IMR-90 (cell line): ENCODE measurements at regions not wholly inside any gene's neighbourhood (a gene's known extent, or its start where the extent isn't known, plus 50 kb on each side); places are given as distances from the start of the nearest gene placed in this dataset.

Experiments
- ATAC-seq: fragments of 200-7000 bp; cut with Tn5 transposase; 2 replicates; pipeline ENCODE4 v1.9.1; 2020; ENCODE audit warnings: low read depth, mild to moderate bottlenecking, moderate library complexity
- BruUV-seq: library from RNA; stranded (reverse); fragments of 400-500 nt; replicated peaks from 2 replicates; lab custom pipeline; 2021; lab: Mats Ljungman, UMichigan
- CTCF ChIA-PET: fragments of 300-600 bp; formaldehyde crosslinking; extraction: SDS; loops from one replicate; lab custom pipeline; 2021; ENCODE audit warnings: antibody characterized with exemption; lab: Yijun Ruan, JAX
- POLR2A ChIA-PET: fragments of 300-600 bp; sonication (Branson Sonifier 250); formaldehyde crosslinking; loops from one replicate; lab custom pipeline; 2022; ENCODE audit warnings: antibody characterized with exemption; ENCODE audit not compliant: unreplicated experiment; lab: Charles Lee
- DNase-seq: peaks from one replicate; pipeline ENCODE4 v3.0.0; 2013
- H2AFZ ChIP-seq: replicated peaks from 2 replicates; pipeline ENCODE3; 2013; ENCODE audit warnings: low read length, mild to moderate bottlenecking; ENCODE audit not compliant: poor library complexity
- H2AK5ac ChIP-seq: 2 replicates; pipeline ENCODE4 v1.6.1; 2013; ENCODE audit warnings: low read depth, low read length, inconsistent platforms
- H2AK9ac ChIP-seq: replicated peaks from 2 replicates; pipeline ENCODE3; 2013; ENCODE audit warnings: mild to moderate bottlenecking, low read depth, low read length, moderate library complexity; ENCODE audit not compliant: poor library complexity
- H2BK120ac ChIP-seq: 2 replicates; pipeline ENCODE4 v1.6.1; 2013; ENCODE audit warnings: low read depth, low read length, inconsistent platforms
- H2BK15ac ChIP-seq: 3 replicates; pipeline ENCODE4 v1.6.1; 2013; ENCODE audit warnings: low read depth, low read length, inconsistent platforms
- H2BK20ac ChIP-seq: 2 replicates; pipeline ENCODE4 v1.6.1; 2013; ENCODE audit warnings: low read depth, mild to moderate bottlenecking, inconsistent platforms, low read length, moderate library complexity
- H2BK5ac ChIP-seq: 2 replicates; pipeline ENCODE4 v1.6.1; 2013; ENCODE audit warnings: mild to moderate bottlenecking, low read depth, low read length, inconsistent platforms; ENCODE audit not compliant: poor library complexity, severe bottlenecking
- H3K14ac ChIP-seq: replicated peaks from 2 replicates; pipeline ENCODE4 v1.6.1; 2013; ENCODE audit warnings: low read depth, low read length, inconsistent platforms
- H3K18ac ChIP-seq: 2 replicates; pipeline ENCODE4 v1.6.1; 2013; ENCODE audit warnings: low read depth, low read length, control low read depth
- H3K23ac ChIP-seq: 2 replicates; pipeline ENCODE4 v1.6.1; 2013; ENCODE audit warnings: low read depth, low read length, inconsistent platforms
- H3K27ac ChIP-seq: 2 replicates; pipeline ENCODE4 v1.5.1; 2013; ENCODE audit warnings: mild to moderate bottlenecking, control low read depth, low read length; ENCODE audit not compliant: insufficient read depth
- H3K27me3 ChIP-seq: 2 replicates; pipeline ENCODE4 v1.6.1; 2013; ENCODE audit warnings: low read length; ENCODE audit not compliant: control insufficient read depth, insufficient read depth
- H3K36me3 ChIP-seq: 2 replicates; pipeline ENCODE4 v1.6.1; 2013; ENCODE audit warnings: low read length, mixed read lengths; ENCODE audit not compliant: control insufficient read depth, insufficient read depth
- H3K4ac ChIP-seq: 2 replicates; pipeline ENCODE4 v1.6.1; 2013; ENCODE audit warnings: low read depth, low read length, inconsistent platforms
- H3K4me1 ChIP-seq: 2 replicates; pipeline ENCODE4 v1.6.1; 2013; ENCODE audit warnings: low read length, mixed read lengths; ENCODE audit not compliant: control insufficient read depth, insufficient read depth
- H3K4me2 ChIP-seq: 2 replicates; pipeline ENCODE4 v1.6.1; 2013; ENCODE audit warnings: low read depth, mild to moderate bottlenecking, control low read depth, low read length, moderate library complexity
- H3K4me3 ChIP-seq: 2 replicates; pipeline ENCODE4 v1.5.1; 2013; ENCODE audit warnings: low read depth, mild to moderate bottlenecking, control low read depth, low read length, moderate library complexity; ENCODE audit not compliant: insufficient read depth
- H3K56ac ChIP-seq: 2 replicates; pipeline ENCODE4 v1.6.1; 2013; ENCODE audit warnings: low read length, inconsistent platforms; ENCODE audit not compliant: insufficient read depth; ENCODE audit errors: extremely low read depth
- H3K79me1 ChIP-seq, 2 experiments: 2 replicates each; pipeline ENCODE4 v1.6.1; 2013; ENCODE audit warnings: low read length in 2 of 2, inconsistent platforms in 1 of 2, low read depth in 1 of 2
- H3K9ac ChIP-seq: 2 replicates; pipeline ENCODE4 v1.6.1; 2013; ENCODE audit warnings: low read depth, low read length, control low read depth
- H3K9me1 ChIP-seq: 2 replicates; pipeline ENCODE4 v1.6.1; 2013; ENCODE audit warnings: low read length, inconsistent platforms; ENCODE audit not compliant: insufficient read depth
- H3K9me3 ChIP-seq: 2 replicates; pipeline ENCODE4 v1.6.1; 2013; ENCODE audit warnings: low read length; ENCODE audit not compliant: control insufficient read depth, insufficient read depth
- H4K20me1 ChIP-seq: 2 replicates; pipeline ENCODE4 v1.6.1; 2013; ENCODE audit warnings: low read length, inconsistent platforms; ENCODE audit not compliant: insufficient read depth
- H4K5ac ChIP-seq: 2 replicates; pipeline ENCODE4 v1.6.1; 2013; ENCODE audit warnings: mild to moderate bottlenecking, low read depth, low read length, control low read depth
- H4K8ac ChIP-seq, 2 experiments: 2 replicates each; pipeline ENCODE4 v1.6.1; 2013; ENCODE audit warnings: low read depth in 2 of 2, low read length in 2 of 2, control low read depth in 1 of 2, inconsistent platforms in 1 of 2
- H4K91ac ChIP-seq: 2 replicates; pipeline ENCODE4 v1.6.1; 2013; ENCODE audit warnings: low read depth, low read length, inconsistent platforms; ENCODE audit not compliant: insufficient read depth
- BHLHE40 ChIP-seq: fragments of 150-350 bp; IDR thresholded peaks from 2 replicates; pipeline ENCODE4 v1.6.1; 2016; ENCODE audit warnings: mild to moderate bottlenecking, low read depth, low read length
- CEBPB ChIP-seq: IDR thresholded peaks from 2 replicates; pipeline ENCODE4 v1.6.1; 2012; ENCODE audit warnings: low read depth, low read length, improper control_type of control experiment
- CHD1 ChIP-seq: IDR thresholded peaks from 2 replicates; pipeline ENCODE4 v1.6.1; 2012; ENCODE audit warnings: low read depth, low read length, improper control_type of control experiment
- CTCF ChIP-seq: conservative IDR thresholded peaks from 2 replicates; pipeline ENCODE4 v1.5.1; 2012; ENCODE audit warnings: mild to moderate bottlenecking, low read depth, low read length, improper control_type of control experiment
- ELK1 ChIP-seq: fragments of 150-350 bp; IDR thresholded peaks from 2 replicates; pipeline ENCODE4 v1.6.1; 2016; ENCODE audit warnings: low read depth, mild to moderate bottlenecking, low read length, moderate library complexity, borderline replicate concordance
- MAZ ChIP-seq: IDR thresholded peaks from 2 replicates; pipeline ENCODE4 v1.6.1; 2012; ENCODE audit warnings: low read depth, mild to moderate bottlenecking, low read length, improper control_type of control experiment, moderate library complexity, borderline replicate concordance
- MXI1 ChIP-seq: IDR thresholded peaks from 2 replicates; pipeline ENCODE4 v1.6.1; 2012; ENCODE audit warnings: low read depth, mild to moderate bottlenecking, low read length, moderate library complexity, borderline replicate concordance
- NFE2L2 ChIP-seq: fragments of 150-350 bp; IDR thresholded peaks from 2 replicates; pipeline ENCODE4 v1.6.1; 2016; ENCODE audit warnings: low read depth, mild to moderate bottlenecking, low read length
- RAD21 ChIP-seq: IDR thresholded peaks from 2 replicates; pipeline ENCODE4 v1.6.1; 2012; ENCODE audit warnings: low read length, improper control_type of control experiment
- RCOR1 ChIP-seq: IDR thresholded peaks from 2 replicates; pipeline ENCODE4 v1.6.1; 2012; ENCODE audit warnings: mild to moderate bottlenecking, low read length, improper control_type of control experiment; ENCODE audit not compliant: insufficient replicate concordance
- RFX5 ChIP-seq: IDR thresholded peaks from 2 replicates; pipeline ENCODE4 v1.8.0; 2012; ENCODE audit warnings: low read depth, mild to moderate bottlenecking, low read length, moderate library complexity
- SMC3 ChIP-seq: fragments of 150-350 bp; IDR thresholded peaks from 2 replicates; pipeline ENCODE4 v1.6.1; 2016; ENCODE audit warnings: low read depth, mild to moderate bottlenecking, antibody characterized with exemption, low read length, moderate library complexity
- WGBS, 2 experiments: methylation state at CpG; one replicate each; pipeline versions ENCODE4 v1.1.5 to v1.1.7; 2013; ENCODE audit warnings: missing lambda C conversion rate in 2 of 2; ENCODE audit not compliant: insufficient read length in 1 of 2; ENCODE audit errors: extremely low coverage in 2 of 2; 5-methylcytosine and 5-hydroxymethylcytosine counted together
- dilution Hi-C: fragments of 300-500 bp; cut with HindIII; formaldehyde crosslinking; loops from one replicate; pipeline ENCODE4 v1.14.3; 2018; ENCODE audit warnings: low sequenced_read_pairs; ENCODE audit not compliant: unreplicated experiment
- in situ Hi-C: fragments of 300-500 bp; cut with MboI; formaldehyde crosslinking; loops from 3 replicates; pipeline ENCODE4 v1.14.3; 2019; ENCODE audit warnings: low sequenced_read_pairs, inconsistent platforms, mixed read lengths
- intact Hi-C: fragments of 100-400 bp; cut with micrococcal nuclease; formaldehyde crosslinking; loops from 2 replicates; pipeline ENCODE4 v1.10.0; 2022

- H2BK120ac ChIP-seq: no peak overlapping the region
- WGBS, 2 experiments: no CpG with 5 or more reads among the region's 1 CpG
- no peak overlapping the region for H2BK20ac ChIP-seq
- no peak overlapping the region for H2AK9ac ChIP-seq
- no peak overlapping the region for H3K23ac ChIP-seq
- H3K27ac ChIP-seq: no peak overlapping the region
- peaks cover 26% of the 10 kb centered on the region for H3K9me3 ChIP-seq
- no peak overlapping the region for H4K91ac ChIP-seq
- no peak overlapping the region for H2AK5ac ChIP-seq
- H3K79me1 ChIP-seq: no peaks in the 10 kb centered on the region
- H3K9me1 ChIP-seq: no peaks in the 10 kb centered on the region
- POLR2A ChIA-PET: no interaction called here
- BruUV-seq: no TSS peak
- no peak for DNase-seq
- H2BK15ac ChIP-seq: no peak overlapping the region
- no peak overlapping the region for H3K4me3 ChIP-seq
- H3K4me1 ChIP-seq: no peaks in the 10 kb centered on the region
- H3K4me2 ChIP-seq: no peak overlapping the region
- no peaks in the 10 kb centered on the region for H3K36me3 ChIP-seq
- H3K27me3 ChIP-seq: no peaks in the 10 kb centered on the region
- H2BK5ac ChIP-seq: no peak overlapping the region
- no peak for ATAC-seq
- no peak overlapping the region for H2AFZ ChIP-seq
- no peak overlapping the region for H4K5ac ChIP-seq
- H3K9ac ChIP-seq: no peak overlapping the region
- no peak overlapping the region for H3K14ac ChIP-seq
- no peak overlapping the region for H3K4ac ChIP-seq
- CTCF ChIA-PET: no interaction called here
- intact Hi-C loops (no loop called here), dilution Hi-C loops (no loop called here), in situ Hi-C loops (no loop called here)
- H3K18ac ChIP-seq: no peak overlapping the region
- TF ChIP-seq ELK1 (no peak), SMC3 (no peak), BHLHE40 (no peak), RCOR1 (no peak), CHD1 (no peak), CEBPB (no peak), MAZ (no peak), RFX5 (no peak), CTCF (no peak), MXI1 (no peak), RAD21 (no peak), NFE2L2 (no peak)
- H4K20me1 ChIP-seq: no peaks in the 10 kb centered on the region
- H3K56ac ChIP-seq: no peak overlapping the region
- no peak overlapping the region for H4K8ac ChIP-seq
Observed at GRCh38 chr20:19067986-19068385, 144.5 kb upstream of the SLC24A3 start.
